ENCODE measurements at regions not wholly inside any gene's neighbourhood (a gene's known extent, or its start where the extent isn't known, plus 50 kb on each side); places are given as distances from the start of the nearest gene placed in this dataset.

- H3K9me2 ChIP-seq (replicated peaks; ENCODE audit: insufficient read depth, low read length): no peaks in the 10 kb centered on the region
- H3K36me3 ChIP-seq (ENCODE audit: low read length): no peaks in the 10 kb centered on the region
- H3K4me2 ChIP-seq (ENCODE audit: low read depth, low read length, poor library complexity, severe bottlenecking): no peak overlapping the region
- H3K27ac ChIP-seq (ENCODE audit: low read depth, low read length): no peak overlapping the region
- no peaks in the 10 kb centered on the region for H3K9me3 ChIP-seq (ENCODE audit: insufficient read depth, low read length)
- no peak overlapping the region for H3K9ac ChIP-seq (ENCODE audit: low read length)
- no peaks in the 10 kb centered on the region for H3K27me3 ChIP-seq (ENCODE audit: low read length)
- TF ChIP-seq EZH2phosphoT487 (conservative IDR thresholded peaks at IDR 0.05; ENCODE audit: low read length) (no peak), CTCF (IDR thresholded peaks at IDR 0.05; ENCODE audit: insufficient read depth, low read length, poor library complexity, severe bottlenecking) (no peak)
- no peak overlapping the region for H2AFZ ChIP-seq (ENCODE audit: low read depth, low read length, severe bottlenecking)
- no peak overlapping the region for H3K4me3 ChIP-seq (ENCODE audit: insufficient read depth, low read length, poor library complexity, severe bottlenecking)
- H3K79me2 ChIP-seq (ENCODE audit: insufficient read depth, low read length): no peaks in the 10 kb centered on the region
- H3F3A ChIP-seq (ENCODE audit: insufficient read depth): no peaks in the 10 kb centered on the region
- no peaks in the 10 kb centered on the region for H4K20me1 ChIP-seq (ENCODE audit: low read depth, low read length)
Observed at GRCh38 chr5:101785090-101785489, 511.0 kb downstream of the SLCO4C1 start.

GRCh38 chr5:101783241-101784013, 512.7 kb downstream of the SLCO4C1 start:
- no peak overlapping the region for H3K4me3 ChIP-seq (ENCODE audit: insufficient read depth, low read length, poor library complexity, severe bottlenecking)
- H3K27ac ChIP-seq (ENCODE audit: low read depth, low read length): no peak overlapping the region
- H3K79me2 ChIP-seq (ENCODE audit: insufficient read depth, low read length): no peaks in the 10 kb centered on the region
- no peak overlapping the region for H3K9ac ChIP-seq (ENCODE audit: low read length)
- no peaks in the 10 kb centered on the region for H4K20me1 ChIP-seq (ENCODE audit: low read depth, low read length)
- H3F3A ChIP-seq (ENCODE audit: insufficient read depth): no peaks in the 10 kb centered on the region
- no peaks in the 10 kb centered on the region for H3K9me2 ChIP-seq (replicated peaks; ENCODE audit: insufficient read depth, low read length)
- H3K9me3 ChIP-seq (ENCODE audit: insufficient read depth, low read length): no peaks in the 10 kb centered on the region
- H3K36me3 ChIP-seq (ENCODE audit: low read length): no peaks in the 10 kb centered on the region
- no peak overlapping the region for H2AFZ ChIP-seq (ENCODE audit: low read depth, low read length, severe bottlenecking)
- H3K4me2 ChIP-seq (ENCODE audit: low read depth, low read length, poor library complexity, severe bottlenecking): no peak overlapping the region
- no peaks in the 10 kb centered on the region for H3K27me3 ChIP-seq (ENCODE audit: low read length)
- no peak for TF ChIP-seq CTCF (IDR thresholded peaks at IDR 0.05; ENCODE audit: insufficient read depth, low read length, poor library complexity, severe bottlenecking)
- TF ChIP-seq EZH2phosphoT487 (conservative IDR thresholded peaks at IDR 0.05; ENCODE audit: low read length): no peak

GRCh38 chr5:101782352-101783103, 513.6 kb downstream of the SLCO4C1 start:
- H3K27ac ChIP-seq (ENCODE audit: low read depth, low read length): no peak overlapping the region
- H3K9me2 ChIP-seq (replicated peaks; ENCODE audit: insufficient read depth, low read length): no peaks in the 10 kb centered on the region
- no peaks in the 10 kb centered on the region for H3K9me3 ChIP-seq (ENCODE audit: insufficient read depth, low read length)
- H3F3A ChIP-seq (ENCODE audit: insufficient read depth): no peaks in the 10 kb centered on the region
- TF ChIP-seq EZH2phosphoT487 (conservative IDR thresholded peaks at IDR 0.05; ENCODE audit: low read length): no peak
- TF ChIP-seq CTCF (IDR thresholded peaks at IDR 0.05; ENCODE audit: insufficient read depth, low read length, poor library complexity, severe bottlenecking): no peak
- no peaks in the 10 kb centered on the region for H3K79me2 ChIP-seq (ENCODE audit: insufficient read depth, low read length)
- H3K27me3 ChIP-seq (ENCODE audit: low read length): no peaks in the 10 kb centered on the region
- no peak overlapping the region for H2AFZ ChIP-seq (ENCODE audit: low read depth, low read length, severe bottlenecking)
- H4K20me1 ChIP-seq (ENCODE audit: low read depth, low read length): no peaks in the 10 kb centered on the region
- no peak overlapping the region for H3K4me3 ChIP-seq (ENCODE audit: insufficient read depth, low read length, poor library complexity, severe bottlenecking)
- H3K9ac ChIP-seq (ENCODE audit: low read length): no peak overlapping the region
- no peaks in the 10 kb centered on the region for H3K36me3 ChIP-seq (ENCODE audit: low read length)
- no peak overlapping the region for H3K4me2 ChIP-seq (ENCODE audit: low read depth, low read length, poor library complexity, severe bottlenecking)

Measured in SU-DHL-6 (cell line).